Right ventricle myocardium inferior (tissue), 1 donor: ENCODE measurements at regions not wholly inside any gene's neighbourhood (a gene's known extent, or its start where the extent isn't known, plus 50 kb on each side); places are given as distances from the start of the nearest gene placed in this dataset.

ENCODE experiments used
- ATAC-seq: fragments of 200-7000 bp; cut with Tn5 transposase; one replicate; pipeline ENCODE4 v1.9.1; 2020; ENCODE audit warnings: mild to moderate bottlenecking, moderate library complexity
- DNase-seq: peaks from one replicate; pipeline ENCODE4 v3.0.0; 2021; ENCODE audit errors: missing footprints
- intact Hi-C: fragments of 100-400 bp; cut with DNase I; formaldehyde crosslinking; loops from one replicate; pipeline ENCODE4 v1.11.0; 2022
- donor health status: DM: no; HTN: yes; CAD: no; lungs with severe emphysema.

DNA sequence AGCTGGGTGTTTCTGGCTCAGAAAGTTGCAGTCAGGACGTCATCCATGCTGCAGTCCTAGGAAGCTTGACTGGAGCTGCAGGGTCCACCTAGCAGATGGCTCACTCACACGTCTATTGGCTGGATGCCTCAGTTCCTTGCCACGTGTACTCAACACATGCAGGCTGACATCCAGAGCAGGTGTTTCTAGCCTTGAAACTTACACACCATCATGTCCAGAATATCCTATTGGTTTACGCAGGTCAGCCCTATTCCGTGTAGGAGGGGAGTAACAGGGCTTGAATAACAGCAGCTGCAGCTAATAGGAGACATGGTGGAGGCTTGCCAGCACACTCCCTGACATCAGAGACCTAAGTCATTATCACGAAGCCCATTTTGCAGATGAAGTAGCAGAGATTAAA lies 473.5 kb downstream of the ACTL7B start:
- ATAC-seq (no peak), DNase-seq (no peak)
- intact Hi-C loops = no loop called here

DNA sequence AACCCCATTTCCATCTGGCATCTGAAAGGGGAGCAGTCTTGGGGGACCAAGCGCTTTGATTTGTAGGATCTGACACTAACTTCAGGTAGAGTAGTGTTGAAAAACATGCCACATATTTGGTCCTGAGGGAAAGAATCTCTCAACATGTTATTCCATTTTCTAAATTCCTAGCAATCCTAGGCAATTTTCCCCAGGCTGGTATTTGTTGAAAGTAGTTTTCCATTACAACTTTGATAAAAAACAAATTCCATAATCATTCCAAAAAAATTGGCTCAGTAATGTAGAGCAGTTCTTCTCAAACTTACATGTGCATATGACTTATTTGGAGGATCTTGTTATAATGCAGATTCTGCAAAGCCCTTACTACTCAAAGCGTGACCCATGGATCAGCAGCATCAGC lies 477.9 kb downstream of the ACTL7B start:
- ATAC-seq = no peak
- intact Hi-C loops = no loop called here

DNA sequence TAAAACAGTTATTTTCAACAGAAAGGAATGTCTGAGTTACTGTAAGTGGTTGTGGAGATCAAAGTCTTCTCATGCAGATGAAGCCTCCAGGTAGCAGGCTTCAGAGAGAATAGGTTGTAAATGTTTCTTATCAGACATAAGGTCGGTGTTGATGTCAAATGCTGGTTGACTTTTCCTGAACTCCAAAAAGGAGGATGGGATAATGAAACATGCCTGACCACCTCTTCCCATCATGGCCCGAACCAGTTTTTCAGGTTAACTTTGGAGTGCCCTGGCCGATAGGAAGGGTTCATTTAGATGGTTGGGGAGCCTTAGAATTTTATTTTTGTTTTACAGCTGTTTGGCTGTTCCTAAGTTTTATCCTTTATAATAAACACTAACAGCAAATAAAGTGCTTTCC lies 478.4 kb downstream of the ACTL7B start:
- DNase-seq = no peak
- intact Hi-C loops = no loop called here
- ATAC-seq = no peak

More for the DNA sequence above, 477.9 kb downstream of the ACTL7B start:
- DNase-seq = no peak

DNA sequence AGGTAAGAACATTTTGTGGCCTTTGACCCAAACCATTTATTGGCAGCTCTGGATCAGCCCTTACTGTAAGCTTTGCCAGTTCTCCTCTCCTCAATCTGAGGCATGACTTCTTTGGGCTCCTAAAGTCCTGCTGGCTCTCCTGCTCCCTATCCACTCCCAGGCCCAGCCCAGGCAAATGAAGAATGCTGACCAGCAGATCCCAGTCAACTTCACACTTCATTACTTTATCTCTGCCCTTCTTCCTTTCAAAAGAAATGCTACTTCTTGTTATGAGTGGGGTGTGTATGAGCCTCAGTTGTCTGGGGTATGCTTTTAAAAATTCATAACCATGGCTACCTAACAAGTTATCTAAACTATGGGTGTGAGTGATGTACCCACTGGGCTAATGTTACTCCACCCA lies 479.6 kb downstream of the ACTL7B start:
- no peak for DNase-seq
- no peak for ATAC-seq
- intact Hi-C loops = no loop called here

DNA sequence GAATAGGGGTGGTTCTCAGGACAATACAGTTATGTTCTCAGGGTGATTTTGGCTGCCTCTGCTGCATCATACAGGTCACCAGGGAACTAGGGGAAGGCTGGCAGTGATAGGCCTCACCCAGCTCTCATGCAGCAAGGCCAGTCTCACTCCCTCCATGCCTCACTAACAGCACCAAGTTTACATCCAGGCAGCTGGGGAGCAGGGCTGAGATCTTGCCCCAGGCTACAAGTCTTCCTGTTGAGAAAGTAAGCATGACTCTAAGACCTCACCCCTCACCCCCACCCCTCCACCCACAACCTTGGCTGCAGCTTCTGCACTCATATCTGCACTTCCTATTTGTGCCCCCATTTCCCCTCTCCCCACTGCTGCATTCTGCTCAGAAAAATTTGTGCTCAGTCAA lies 481.2 kb downstream of the ACTL7B start:
- intact Hi-C loops = no loop called here
- DNase-seq (no peak), ATAC-seq (no peak)

DNA sequence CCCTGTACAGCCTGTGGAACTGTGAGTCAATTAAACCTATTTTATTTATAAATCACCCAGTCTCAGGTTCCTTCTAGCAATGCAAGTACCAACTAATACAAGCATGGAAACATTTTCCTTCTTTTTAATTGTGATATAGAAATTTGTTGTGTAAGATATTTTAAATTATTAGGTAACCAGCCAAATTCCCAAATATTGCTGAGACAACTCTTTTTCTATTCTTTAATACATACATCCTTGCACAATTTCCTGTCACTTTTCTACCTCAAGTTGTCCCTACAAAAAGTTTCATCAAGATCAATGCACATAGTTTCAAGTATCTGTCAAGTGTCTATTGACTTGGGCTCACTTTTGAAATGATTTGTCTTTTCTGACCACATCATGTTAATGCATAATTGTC lies 488.6 kb downstream of the ACTL7B start:
- ATAC-seq (no peak), DNase-seq (no peak)
- intact Hi-C loops = no loop called here

DNA sequence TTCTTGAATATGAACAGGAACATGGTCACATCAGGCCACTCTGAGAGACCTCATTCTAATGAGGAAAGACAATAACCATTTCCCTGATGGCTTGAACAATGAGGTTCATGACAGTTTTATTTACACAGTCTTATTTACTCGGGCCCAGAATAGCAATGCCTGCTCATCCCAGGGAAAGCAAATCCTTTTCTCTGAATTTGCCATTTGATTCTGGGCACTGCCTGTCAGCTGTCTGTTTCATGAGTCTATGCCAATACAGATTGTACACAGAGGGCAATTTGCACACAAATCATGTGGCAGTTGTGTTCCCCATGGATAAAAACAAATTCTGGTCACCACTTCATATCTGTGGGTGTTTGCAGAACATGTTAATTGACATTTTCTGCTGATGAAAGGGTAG lies 492.5 kb downstream of the ACTL7B start:
- ATAC-seq (no peak), DNase-seq (no peak)
- intact Hi-C loops = no loop called here

DNA sequence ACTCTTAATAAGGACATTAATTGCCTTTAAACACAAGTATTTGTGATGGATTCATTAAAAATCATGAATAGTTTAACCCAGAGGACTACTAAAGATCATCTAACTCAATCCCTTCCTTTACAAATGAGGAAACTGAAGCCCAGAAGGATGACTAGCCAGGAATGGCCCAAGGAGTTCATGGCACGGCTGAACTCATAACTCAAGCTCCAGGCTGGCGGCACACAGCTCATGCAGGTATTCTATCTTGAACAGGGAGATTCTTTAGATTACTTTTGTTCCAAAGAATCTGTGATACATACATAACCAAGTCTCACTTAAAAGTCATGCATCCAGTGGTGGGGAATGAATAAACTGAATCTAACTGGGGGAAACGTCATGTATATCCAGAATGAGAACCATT lies 495.5 kb downstream of the ACTL7B start:
- DNase-seq (no peak), ATAC-seq (no peak)
- intact Hi-C loops = no loop called here

DNA sequence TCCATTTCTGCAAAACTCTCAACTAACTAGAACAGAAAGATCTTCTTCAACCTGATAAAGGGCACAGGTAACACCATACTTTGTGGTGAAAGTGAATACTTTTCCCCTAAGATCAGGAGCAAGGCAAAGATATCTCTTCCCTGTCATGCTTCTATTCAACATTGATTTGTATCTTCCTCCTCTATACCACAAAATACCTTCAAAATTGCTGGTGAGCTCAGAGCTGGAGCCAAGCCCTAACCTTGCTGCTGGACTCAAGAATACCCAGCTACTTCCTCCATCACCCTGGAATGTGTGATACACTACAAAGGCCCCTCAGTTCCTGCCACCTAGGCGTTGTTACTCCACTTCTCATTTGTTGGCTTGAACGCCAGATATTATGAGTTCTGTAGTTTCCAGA lies 499.0 kb downstream of the ACTL7B start:
- ATAC-seq (no peak), DNase-seq (no peak)
- intact Hi-C loops = no loop called here

DNA sequence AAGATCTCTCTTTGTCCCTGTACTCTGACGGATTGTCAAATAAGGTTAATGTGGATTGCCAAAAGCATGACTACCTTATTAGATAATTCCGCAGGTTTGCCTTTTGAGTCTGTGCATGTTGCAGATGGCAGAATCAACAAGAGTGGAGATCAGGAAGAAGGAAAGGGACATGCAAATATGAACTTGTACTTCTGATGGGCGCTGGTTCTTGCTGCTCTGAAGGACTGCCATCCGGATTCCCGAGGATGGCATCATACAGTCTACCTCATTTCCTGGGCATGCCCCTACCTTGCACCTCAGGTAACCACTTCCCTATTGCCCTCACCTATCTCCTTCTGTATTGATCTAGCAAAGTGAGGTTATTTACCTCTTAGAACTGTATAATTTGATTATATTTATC lies 504.2 kb downstream of the ACTL7B start:
- intact Hi-C loops = no loop called here
- ATAC-seq = no peak
- DNase-seq = no peak

DNA sequence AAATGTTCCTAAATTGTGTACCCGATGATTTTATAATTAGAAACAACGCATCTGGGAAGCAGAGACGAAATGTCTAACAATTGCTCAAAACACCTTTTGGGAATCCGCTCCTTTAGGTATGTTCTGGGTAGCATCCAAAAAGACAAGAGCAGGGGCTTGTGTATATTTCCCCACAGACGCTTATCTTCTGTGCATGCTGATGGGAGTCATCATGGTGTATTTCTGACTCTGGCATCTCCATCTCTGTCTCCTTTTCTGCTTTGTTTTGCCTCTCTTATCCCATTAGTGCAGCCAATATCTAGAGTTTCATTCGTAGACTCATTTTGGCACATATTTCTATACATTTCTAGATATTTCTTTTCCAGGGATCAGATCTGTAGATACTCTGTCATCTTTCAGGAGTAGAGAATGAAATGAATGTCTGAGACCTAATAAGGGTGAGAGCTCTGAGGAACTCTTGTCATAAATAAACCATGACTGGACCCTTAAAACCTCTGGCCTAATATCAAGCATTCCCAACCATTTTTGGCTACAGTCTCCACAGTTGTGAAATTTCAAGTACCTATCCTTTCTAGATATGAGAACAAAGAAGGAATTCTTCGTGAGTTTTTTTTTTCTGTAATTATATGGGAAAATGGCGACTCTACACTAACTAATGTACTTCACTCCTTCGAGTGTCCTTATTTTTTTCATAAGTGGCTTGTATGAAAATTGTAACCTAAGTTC lies 508.2 kb downstream of the ACTL7B start:
- intact Hi-C loops = no loop called here
- ATAC-seq (no peak), DNase-seq (no peak)

DNA sequence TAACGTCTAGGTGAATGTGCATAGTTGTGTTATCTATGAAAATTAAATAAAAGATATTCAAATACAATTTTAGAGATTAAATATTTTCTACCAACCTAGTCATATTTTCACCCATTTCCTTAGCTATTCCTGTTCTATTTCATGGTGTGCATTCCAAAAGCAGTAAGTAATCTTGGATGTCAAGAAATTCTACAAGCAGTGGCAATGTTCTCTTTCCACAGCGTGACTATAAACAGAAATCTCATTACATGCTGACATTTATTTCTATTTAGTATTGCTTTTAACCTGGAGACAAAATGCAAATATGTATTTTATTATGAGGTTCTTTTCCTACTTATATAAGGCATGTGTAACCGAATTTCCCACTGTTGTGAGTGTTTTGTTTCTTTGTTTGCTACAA lies 510.0 kb downstream of the ACTL7B start:
- no peak for ATAC-seq
- DNase-seq = no peak
- intact Hi-C loops = no loop called here

DNA sequence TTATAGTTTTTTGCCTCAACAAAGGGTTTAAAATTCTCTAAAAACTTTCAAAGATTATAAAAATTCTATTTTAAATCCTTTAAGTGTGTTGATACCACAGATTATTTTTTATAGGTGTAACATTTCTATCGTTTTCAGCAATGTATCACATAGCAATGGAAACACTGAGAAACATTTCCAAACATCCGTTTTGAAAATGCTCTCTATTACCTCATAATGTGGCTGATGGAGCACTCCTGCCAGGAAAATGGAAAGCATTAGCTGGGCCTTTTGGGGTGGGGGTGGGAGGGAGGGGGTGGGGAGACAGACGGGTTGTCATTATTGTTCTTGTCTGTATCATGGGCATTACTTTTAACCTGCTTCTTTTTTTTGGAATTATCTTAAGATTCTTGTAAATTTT lies 516.5 kb downstream of the ACTL7B start:
- ATAC-seq = no peak
- no peak for DNase-seq
- intact Hi-C loops = no loop called here

DNA sequence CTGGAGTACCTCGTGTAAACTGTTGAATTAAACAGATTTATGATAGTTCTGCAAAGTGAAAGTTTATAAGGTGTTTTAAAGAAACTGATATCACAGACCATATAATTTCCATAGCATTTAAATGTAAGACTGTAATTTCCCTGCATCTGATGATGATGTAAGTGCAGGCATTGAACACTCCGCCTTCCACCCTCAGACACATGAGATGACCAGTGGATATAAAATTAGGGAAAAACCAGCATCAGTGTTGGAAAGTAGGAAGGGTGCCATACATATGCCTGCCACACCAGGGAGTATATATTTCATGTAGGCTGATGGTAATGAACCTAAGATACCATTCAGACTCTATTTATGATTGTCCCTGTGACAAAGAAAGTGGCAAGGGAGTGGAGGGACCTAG lies 519.2 kb downstream of the ACTL7B start:
- no peak for ATAC-seq
- intact Hi-C loops = no loop called here
- DNase-seq = no peak

DNA sequence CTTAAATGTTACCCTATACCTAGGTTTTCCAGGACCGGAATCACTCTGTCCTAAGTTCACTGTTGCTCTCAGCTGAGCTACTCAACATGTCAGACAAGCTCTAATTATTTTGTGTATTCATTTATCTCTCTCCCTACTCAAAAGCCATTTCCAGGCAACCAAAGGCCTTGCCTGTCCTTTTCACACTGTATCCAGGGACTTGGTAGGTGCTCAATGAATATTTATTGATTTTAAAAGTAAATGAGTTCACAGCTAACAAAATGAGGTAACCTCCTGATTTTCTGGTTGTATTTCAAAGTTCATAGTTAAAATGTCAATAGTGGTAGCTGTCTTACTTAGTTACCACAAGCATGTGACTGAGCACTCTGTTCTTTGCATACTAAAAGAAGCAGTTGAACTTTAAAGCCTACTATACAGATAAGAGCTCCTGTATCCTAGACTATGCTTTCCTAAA lies 522.2 kb downstream of the ACTL7B start:
- intact Hi-C loops = no loop called here
- ATAC-seq = no peak
- DNase-seq = no peak

DNA sequence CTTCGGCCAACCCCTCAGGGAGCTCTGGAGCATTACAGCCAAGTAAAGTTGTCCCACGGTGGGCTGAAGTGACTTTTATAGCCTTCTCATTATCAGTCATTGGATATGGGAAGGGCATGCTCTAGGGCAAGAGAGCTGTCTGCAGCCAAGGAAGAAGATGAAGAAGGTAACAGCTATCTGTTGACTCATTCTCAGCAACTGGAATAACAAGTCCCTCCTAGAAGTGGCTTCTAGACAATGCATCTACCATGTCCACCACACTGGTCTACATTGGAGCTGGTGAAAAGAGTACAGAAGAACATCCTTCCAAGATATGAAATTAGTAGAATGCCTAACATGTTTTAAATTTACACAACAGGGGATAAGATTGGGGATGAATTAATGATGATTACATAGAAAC lies 524.2 kb downstream of the ACTL7B start:
- no peak for ATAC-seq
- intact Hi-C loops = no loop called here
- DNase-seq = no peak

DNA sequence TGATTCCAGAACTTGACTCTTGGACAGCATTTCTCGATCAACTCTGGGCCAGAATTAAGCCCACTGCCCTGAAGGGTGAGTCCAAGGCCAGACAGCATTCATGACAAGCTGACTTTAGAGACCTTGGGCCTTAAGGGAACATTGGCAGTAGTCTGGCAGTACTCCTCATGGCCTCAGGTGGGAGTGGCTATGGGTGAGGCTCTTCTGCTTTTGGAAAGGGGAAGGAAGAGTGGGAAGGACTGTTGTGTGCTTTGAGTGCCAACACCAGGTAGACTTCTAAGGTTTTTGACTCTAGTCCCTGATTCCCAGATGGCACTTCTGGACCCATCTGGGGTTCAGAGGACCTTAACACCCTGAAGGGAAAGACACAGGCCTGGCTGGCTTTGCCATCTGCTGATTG lies 530.4 kb downstream of the ACTL7B start:
- intact Hi-C loops = no loop called here
- DNase-seq = no peak
- ATAC-seq = no peak

DNA sequence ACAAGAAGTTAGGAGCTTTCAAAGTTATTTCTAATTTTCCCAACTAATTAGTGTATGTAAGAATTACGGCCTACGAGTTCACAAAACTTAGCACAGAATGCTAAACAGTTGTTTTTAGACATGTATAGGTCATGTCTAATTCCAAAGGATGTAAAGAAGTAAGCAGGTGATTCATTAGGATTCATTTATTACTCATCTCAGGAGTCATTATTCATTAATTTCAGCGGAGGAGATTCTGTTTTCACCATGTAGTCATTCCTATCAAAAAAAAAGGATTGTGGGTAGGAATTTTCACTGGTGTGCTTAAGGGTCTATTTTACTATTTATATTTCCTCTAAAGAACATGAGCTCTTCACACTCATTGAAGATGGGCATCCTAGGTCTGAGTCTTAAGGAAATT lies 532.2 kb downstream of the ACTL7B start:
- intact Hi-C loops = no loop called here
- ATAC-seq = no peak
- DNase-seq = no peak

DNA sequence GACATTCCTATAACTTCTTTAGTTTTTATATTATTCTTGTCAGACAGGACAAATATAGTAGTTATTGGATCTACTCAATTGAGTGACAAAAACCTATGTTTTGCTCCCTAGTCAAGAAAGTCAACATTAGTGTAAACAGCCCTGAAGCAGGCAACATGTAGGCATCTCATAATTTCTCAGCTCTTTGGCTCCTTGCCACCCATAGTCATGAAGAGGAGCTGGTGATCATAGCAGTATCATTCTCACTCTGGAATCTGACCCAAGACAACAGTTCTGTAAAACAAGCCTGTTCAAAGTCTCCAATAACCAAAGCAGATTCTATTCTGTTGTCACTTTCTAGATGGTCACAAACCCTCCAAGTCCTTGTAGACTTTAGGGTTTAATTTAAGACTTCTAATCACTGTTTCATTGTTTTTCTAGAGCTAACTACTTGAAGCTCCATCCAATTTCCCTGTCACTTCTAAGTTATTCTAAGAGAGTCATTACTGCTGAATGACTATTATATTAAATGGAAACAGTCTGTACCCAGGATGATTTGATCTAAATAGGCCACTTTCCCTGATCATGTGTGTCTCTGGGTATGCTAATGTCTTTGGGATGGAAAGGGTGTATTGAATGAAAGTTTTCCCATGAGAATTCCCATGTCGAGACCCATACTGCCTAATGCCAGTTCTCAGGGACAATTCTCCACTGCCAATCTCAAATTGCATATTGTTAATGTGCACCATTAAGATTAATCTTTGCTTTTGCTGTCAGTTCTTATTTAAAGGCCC lies 533.3 kb downstream of the ACTL7B start:
- DNase-seq (no peak), ATAC-seq (no peak)
- intact Hi-C loops = no loop called here

DNA sequence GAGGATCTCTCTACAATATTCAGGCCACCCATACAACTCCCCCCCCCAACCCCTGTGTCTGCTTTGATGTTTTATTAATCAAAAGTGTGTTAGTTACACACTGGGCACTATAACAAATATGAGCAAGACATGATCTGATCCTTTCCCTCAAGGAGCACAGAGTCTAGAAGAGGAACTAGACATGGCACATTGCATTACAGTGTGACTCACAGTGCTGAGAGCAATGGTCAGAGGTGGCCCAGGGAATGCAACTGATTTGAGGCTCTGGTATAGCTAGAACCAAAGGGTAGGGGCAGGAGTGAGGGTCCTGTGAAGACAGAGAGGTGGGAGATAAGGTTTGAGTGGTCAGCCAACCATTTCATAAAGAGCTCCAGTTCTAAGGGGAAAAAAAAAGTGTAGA lies 539.2 kb downstream of the ACTL7B start:
- ATAC-seq = no peak
- intact Hi-C loops = no loop called here

DNA sequence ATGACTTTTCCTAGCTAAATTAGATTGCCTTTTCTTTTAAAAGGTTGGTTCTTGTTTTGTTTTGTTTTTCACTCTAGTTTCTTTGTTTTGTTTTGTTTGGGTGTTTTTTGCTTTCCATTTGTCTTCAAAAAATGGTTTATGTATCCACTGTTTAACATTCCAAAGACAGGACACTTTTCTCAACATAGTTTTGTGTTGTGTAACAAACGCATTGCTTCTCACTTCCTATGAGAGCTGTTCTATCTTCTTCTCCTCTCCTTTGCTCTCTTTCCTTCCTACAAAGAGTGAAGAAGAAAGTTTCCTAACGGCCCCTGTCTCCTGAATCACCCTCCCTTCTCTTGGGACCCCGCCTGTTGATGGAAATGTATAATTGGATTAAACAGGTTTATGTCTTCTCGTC lies 539.7 kb downstream of the ACTL7B start:
- ATAC-seq (no peak), DNase-seq (no peak)
- intact Hi-C loops = no loop called here

More for the DNA sequence above, 539.2 kb downstream of the ACTL7B start:
- DNase-seq = no peak
